ENCODE measurements at regions not wholly inside any gene's neighbourhood (a gene's known extent, or its start where the extent isn't known, plus 50 kb on each side); places are given as distances from the start of the nearest gene placed in this dataset.

GRCh38 chr4:89614155-89614554, 222.8 kb downstream of the SNCA start:
- Mint-ChIP-seq H3K4me1 (peaks cover 15 to 17% of the 10 kb centered on the region in 2 experiments), H3K9me3 (no peaks in the 10 kb centered on the region), H3K27ac (no peak overlapping the region), H3K4me3 (no peak overlapping the region), H3K27me3 (ENCODE audit: low read depth) (peaks cover 2% of the 10 kb centered on the region; the same call in 1 of the 2 replicates), H3K36me3 (ENCODE audit: insufficient read depth in 1 of 3, low read depth in 3 of 3) (peaks cover 0 to 4% (median 0%) of the 10 kb centered on the region in 3 experiments; a peak in 1 of 7 replicates)
- Histone ChIP-seq H3K14ac (ENCODE audit: insufficient read depth, low read length) (no peak overlapping the region), H2AK5ac (ENCODE audit: insufficient read length, low read length) (no peak overlapping the region), H2BK120ac (ENCODE audit: low read depth, low read length, poor library complexity, severe bottlenecking) (no peak overlapping the region), H3T11ph (ENCODE audit: low read length) (no peak overlapping the region), H2BK5ac (ENCODE audit: insufficient read length, low read length) (no peak overlapping the region), H2AFZ (ENCODE audit: low read length) (no peak overlapping the region), H3K23ac (ENCODE audit: insufficient read length, low read depth, low read length) (no peak overlapping the region), H4K8ac (replicated peaks; ENCODE audit: insufficient read length, low read depth, low read length) (no peak overlapping the region), H4K5ac (ENCODE audit: insufficient read length, low read depth, low read length) (no peak overlapping the region), H3K9me3 (ENCODE audit: control insufficient read depth, low read depth, low read length) (no peaks in the 10 kb centered on the region), H3K4me2 (ENCODE audit: insufficient read depth, insufficient read length, low read length) (no peak overlapping the region), H3K4me1 (ENCODE audit: insufficient read depth, low read length) (no peaks in the 10 kb centered on the region), H2BK15ac (ENCODE audit: low read depth, low read length) (no peak overlapping the region), H3K4ac (ENCODE audit: low read depth, low read length) (no peak overlapping the region), H4K20me1 (ENCODE audit: control insufficient read depth, insufficient read depth, insufficient read length) (no peaks in the 10 kb centered on the region), H3K23me2 (ENCODE audit: insufficient read length, low read depth, low read length, poor library complexity, severe bottlenecking) (no peaks in the 10 kb centered on the region), H3K27me3 (ENCODE audit: insufficient read depth, low read length) (no peaks in the 10 kb centered on the region), H3K79me1 (ENCODE audit: insufficient read depth, low read depth, low read length, poor library complexity, severe bottlenecking) (no peaks in the 10 kb centered on the region), H2BK20ac (ENCODE audit: low read depth, low read length, poor library complexity, severe bottlenecking) (no peak overlapping the region), H3K18ac (ENCODE audit: insufficient read length, low read depth, low read length) (no peak overlapping the region), H3K56ac (ENCODE audit: insufficient read length, low read depth, low read length) (no peak overlapping the region), H2BK12ac (ENCODE audit: insufficient read length, low read depth, low read length) (no peak overlapping the region), H3K9ac (ENCODE audit: extremely low read depth, insufficient read length, low read length) (no peak overlapping the region), H3K27ac (ENCODE audit: insufficient read length, low read depth, low read length) (no peak overlapping the region), H3K79me2 (ENCODE audit: insufficient read depth, low read length) (no peaks in the 10 kb centered on the region), H4K91ac (ENCODE audit: insufficient read length, low read depth, low read length) (no peak overlapping the region)
- no peak for DNase-seq
- TF ChIP-seq CTCF (conservative IDR thresholded peaks at IDR 0.05), result no peak

Measured in H9 (cell line).